GM12891 (cell line): ENCODE measurements at regions not wholly inside any gene's neighbourhood (a gene's known extent, or its start where the extent isn't known, plus 50 kb on each side); places are given as distances from the start of the nearest gene placed in this dataset.

ENCODE experiments used
- DNase-seq: peaks from one replicate; pipeline ENCODE4 v3.0.0; 2011; ENCODE audit warnings: low spot score; ENCODE audit not compliant: insufficient read length
- FAIRE-seq: peaks from 2 replicates; lab custom pipeline; 2011; peaks lifted over from hg19 to GRCh38; lab: Jason Lieb, UNC
- PAX5 ChIP-seq: IDR thresholded peaks from 2 replicates; pipeline ENCODE4 v1.6.1; 2011; ENCODE audit warnings: low read length, moderate library complexity, mild to moderate bottlenecking; ENCODE audit not compliant: insufficient read depth, severe bottlenecking
- POLR2A ChIP-seq: IDR thresholded peaks from 2 replicates; pipeline ENCODE4 v1.6.1; 2011; ENCODE audit warnings: low read depth, low read length, control low read depth
- POLR2AphosphoS5 ChIP-seq: IDR thresholded peaks from 2 replicates; pipeline ENCODE4 v1.6.1; 2011; ENCODE audit warnings: low read depth, low read length, control low read depth
- POU2F2 ChIP-seq: IDR thresholded peaks from 2 replicates; pipeline ENCODE4 v1.6.1; 2011; ENCODE audit warnings: low read depth, mild to moderate bottlenecking, control low read depth, low read length, moderate library complexity
- SPI1 ChIP-seq: IDR thresholded peaks from 2 replicates; pipeline ENCODE4 v1.6.1; 2011; ENCODE audit warnings: low read depth, low read length, control low read depth
- TAF1 ChIP-seq: IDR thresholded peaks from 2 replicates; pipeline ENCODE4 v1.6.1; 2011; ENCODE audit warnings: low read depth, low read length, control low read depth

GRCh38 chrX:94041881-94042280, 367.9 kb downstream of the FAM133A start:
- DNase-seq = no peak
- TF ChIP-seq SPI1 = no peak
- no peak for FAIRE-seq

DNA sequence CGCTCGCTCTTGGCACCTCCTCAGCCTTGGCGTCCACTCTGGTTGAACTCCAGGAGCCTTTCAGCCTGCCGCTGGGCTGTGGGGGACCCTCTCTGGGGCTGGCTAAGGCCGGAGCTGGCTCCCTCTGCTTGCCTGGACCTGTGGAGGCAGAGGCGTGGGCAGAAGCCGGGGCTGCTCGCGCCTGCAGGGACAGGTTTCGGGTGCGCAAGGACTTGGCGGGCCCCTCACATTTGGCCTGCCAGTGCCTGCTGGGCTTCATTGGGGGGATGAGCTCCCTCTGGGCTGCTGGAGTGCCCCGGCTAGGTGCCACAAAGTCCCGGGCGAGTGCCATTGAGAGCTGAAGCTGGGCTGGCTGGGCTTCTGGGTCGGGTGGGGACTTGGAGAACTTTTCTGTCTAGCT, 371.7 kb downstream of the FAM133A start:
- TF ChIP-seq POU2F2 (no peak), SPI1 (no peak), POLR2A (no peak), POLR2AphosphoS5 (no peak), PAX5 (no peak), TAF1 (no peak)
- no peak for DNase-seq
- no peak for FAIRE-seq

GRCh38 chrX:94051926-94052325, 377.9 kb downstream of the FAM133A start:
- FAIRE-seq (no peak), DNase-seq (no peak)
- TF ChIP-seq POLR2A = no peak
- TF ChIP-seq SPI1 = no peak

GRCh38 chrX:94053575-94053974, 379.6 kb downstream of the FAM133A start:
- DNase-seq = no peak
- no peak for FAIRE-seq
- TF ChIP-seq POLR2AphosphoS5 (no peak), TAF1 (no peak), POLR2A (no peak), SPI1 (no peak), POU2F2 (no peak), PAX5 (no peak)

DNA sequence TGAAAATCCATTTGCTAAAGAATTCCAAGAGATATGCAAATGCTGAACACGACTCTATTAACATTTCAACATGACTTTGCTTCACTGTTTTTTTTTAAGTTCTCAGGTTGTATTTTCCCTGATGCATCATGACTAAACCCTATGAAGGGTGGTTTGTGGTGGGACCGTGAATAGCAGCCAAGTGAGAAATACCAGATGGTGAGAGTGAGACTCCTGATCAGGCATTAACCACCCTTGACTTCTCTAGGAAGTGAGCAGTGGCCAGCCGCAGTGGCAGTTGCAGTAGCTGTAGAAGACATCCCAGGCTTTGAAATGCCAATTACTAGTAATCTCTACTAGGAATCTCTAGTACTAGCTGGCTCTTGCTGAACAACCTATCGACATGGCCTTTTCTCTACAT, 383.4 kb downstream of the FAM133A start:
- TF ChIP-seq SPI1 = no peak
- no peak for TF ChIP-seq TAF1
- TF ChIP-seq PAX5 = no peak
- no peak for TF ChIP-seq POLR2A
- no peak for TF ChIP-seq POLR2AphosphoS5
- no peak for TF ChIP-seq POU2F2
- FAIRE-seq (no peak), DNase-seq (no peak)

- FAIRE-seq (peak; percentile 5), DNase-seq (no peak)
- no peak for TF ChIP-seq POU2F2
- no peak for TF ChIP-seq TAF1
- TF ChIP-seq POLR2A = no peak
- TF ChIP-seq POLR2AphosphoS5 = no peak
- TF ChIP-seq SPI1 = no peak
- TF ChIP-seq PAX5 = no peak
These were observed 384.8 kb downstream of the FAM133A start for GRCh38 chrX:94058728-94059382.

GRCh38 chrX:94065091-94065490, 391.1 kb downstream of the FAM133A start:
- no peak for FAIRE-seq
- TF ChIP-seq TAF1 (no peak), POLR2AphosphoS5 (no peak), SPI1 (no peak), POU2F2 (no peak), PAX5 (no peak), POLR2A (no peak)
- DNase-seq = no peak

DNA sequence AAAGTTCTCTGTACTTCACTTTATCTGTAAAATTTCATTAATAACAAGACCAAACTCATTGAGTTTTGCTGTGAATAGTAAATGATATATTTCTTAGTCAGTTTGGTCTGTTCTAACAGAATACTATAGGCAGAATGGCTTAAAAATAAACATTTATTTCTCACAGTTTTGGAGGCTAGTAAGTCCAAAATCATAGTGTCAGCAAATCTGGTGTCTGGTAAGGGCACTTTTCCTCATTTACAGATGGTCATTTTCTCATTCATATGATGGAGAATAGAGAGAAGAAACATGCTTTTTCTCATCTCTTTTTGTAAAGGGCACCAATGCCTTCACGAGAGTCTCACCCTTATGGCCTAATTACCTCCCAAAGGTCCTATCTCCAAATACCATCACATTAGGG, 415.1 kb downstream of the FAM133A start:
- DNase-seq (no peak), FAIRE-seq (no peak)
- TF ChIP-seq POLR2A = no peak
- TF ChIP-seq POLR2AphosphoS5 = no peak
- no peak for TF ChIP-seq PAX5

GRCh38 chrX:94097868-94098267, 423.9 kb downstream of the FAM133A start:
- FAIRE-seq (peak; percentile 56), DNase-seq (no peak)
- no peak for TF ChIP-seq SPI1

GRCh38 chrX:94107981-94108380, 434.0 kb downstream of the FAM133A start:
- FAIRE-seq = no peak
- no peak for DNase-seq
- TF ChIP-seq POLR2A (no peak), TAF1 (no peak), POU2F2 (no peak), SPI1 (no peak), POLR2AphosphoS5 (no peak), PAX5 (no peak)
